NB4 (cell line): ENCODE measurements at regions not wholly inside any gene's neighbourhood (a gene's known extent, or its start where the extent isn't known, plus 50 kb on each side); places are given as distances from the start of the nearest gene placed in this dataset.

ENCODE experiments used
- DNase-seq: peaks from one replicate; pipeline ENCODE4 v3.0.0; 2010; ENCODE audit warnings: low read depth
- H3K4me3 ChIP-seq: one replicate; pipeline ENCODE4 v1.5.1; 2011; ENCODE audit warnings: mild to moderate bottlenecking, low read depth, low read length, moderate library complexity
- MYC ChIP-seq: IDR thresholded peaks from 2 replicates; pipeline ENCODE4 v1.6.1; 2011; ENCODE audit warnings: low read depth, low read length
- POLR2A ChIP-seq: IDR thresholded peaks from 2 replicates; pipeline ENCODE4 v1.6.1; 2011; ENCODE audit warnings: mild to moderate bottlenecking; ENCODE audit not compliant: insufficient read length; ENCODE audit errors: extremely low read depth
- TF ChIP-seq, protein P1 (sequence below): IDR thresholded peaks from 2 replicates; pipeline ENCODE4 v1.6.1; 2011; ENCODE audit warnings: low read depth, low read length
- TF ChIP-seq, protein P2 (sequence below): IDR thresholded peaks from one replicate; pipeline ENCODE4 v1.5.1; 2012; ENCODE audit warnings: low read depth, low read length

DNA sequence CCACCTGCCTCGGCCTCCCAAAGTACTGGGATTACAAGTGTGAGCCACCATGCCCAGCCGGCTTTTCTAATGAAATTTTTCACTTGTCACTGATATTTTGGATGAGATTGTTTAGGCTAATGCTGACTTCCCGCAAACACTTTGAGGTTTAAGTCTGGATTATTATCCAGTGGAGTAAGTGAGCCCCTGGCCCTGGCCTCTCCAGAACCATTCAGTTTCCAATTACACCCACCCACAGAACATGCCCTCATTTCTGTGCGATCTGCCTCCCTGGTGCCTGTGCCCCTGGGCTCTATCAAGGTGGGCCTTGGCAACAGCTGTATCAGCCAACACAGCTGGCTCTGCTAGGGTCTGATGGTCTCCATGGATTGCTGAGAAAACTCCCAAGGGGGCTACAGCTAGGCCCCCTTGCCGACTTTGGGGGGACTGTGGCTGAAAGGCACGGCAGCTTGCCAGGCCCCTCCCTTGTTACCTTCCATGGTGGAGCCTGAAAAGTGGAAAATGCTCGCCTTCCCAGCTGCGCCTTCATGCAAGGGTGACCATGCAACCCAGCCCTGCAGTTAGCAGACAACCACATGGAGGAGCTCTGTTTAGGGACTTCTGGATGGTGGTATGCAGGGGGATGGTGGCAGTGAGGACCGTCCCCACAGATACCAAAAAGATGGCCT is 288.9 kb downstream of the FAM43A start:
- TF ChIP-seq, protein P1, sequence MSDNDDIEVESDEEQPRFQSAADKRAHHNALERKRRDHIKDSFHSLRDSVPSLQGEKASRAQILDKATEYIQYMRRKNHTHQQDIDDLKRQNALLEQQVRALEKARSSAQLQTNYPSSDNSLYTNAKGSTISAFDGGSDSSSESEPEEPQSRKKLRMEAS = no peak
- TF ChIP-seq POLR2A (no peak), MYC (no peak)
- TF ChIP-seq, protein P2, sequence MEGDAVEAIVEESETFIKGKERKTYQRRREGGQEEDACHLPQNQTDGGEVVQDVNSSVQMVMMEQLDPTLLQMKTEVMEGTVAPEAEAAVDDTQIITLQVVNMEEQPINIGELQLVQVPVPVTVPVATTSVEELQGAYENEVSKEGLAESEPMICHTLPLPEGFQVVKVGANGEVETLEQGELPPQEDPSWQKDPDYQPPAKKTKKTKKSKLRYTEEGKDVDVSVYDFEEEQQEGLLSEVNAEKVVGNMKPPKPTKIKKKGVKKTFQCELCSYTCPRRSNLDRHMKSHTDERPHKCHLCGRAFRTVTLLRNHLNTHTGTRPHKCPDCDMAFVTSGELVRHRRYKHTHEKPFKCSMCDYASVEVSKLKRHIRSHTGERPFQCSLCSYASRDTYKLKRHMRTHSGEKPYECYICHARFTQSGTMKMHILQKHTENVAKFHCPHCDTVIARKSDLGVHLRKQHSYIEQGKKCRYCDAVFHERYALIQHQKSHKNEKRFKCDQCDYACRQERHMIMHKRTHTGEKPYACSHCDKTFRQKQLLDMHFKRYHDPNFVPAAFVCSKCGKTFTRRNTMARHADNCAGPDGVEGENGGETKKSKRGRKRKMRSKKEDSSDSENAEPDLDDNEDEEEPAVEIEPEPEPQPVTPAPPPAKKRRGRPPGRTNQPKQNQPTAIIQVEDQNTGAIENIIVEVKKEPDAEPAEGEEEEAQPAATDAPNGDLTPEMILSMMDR = no peak
- no peak overlapping the region for H3K4me3 ChIP-seq
- DNase-seq = no peak

DNA sequence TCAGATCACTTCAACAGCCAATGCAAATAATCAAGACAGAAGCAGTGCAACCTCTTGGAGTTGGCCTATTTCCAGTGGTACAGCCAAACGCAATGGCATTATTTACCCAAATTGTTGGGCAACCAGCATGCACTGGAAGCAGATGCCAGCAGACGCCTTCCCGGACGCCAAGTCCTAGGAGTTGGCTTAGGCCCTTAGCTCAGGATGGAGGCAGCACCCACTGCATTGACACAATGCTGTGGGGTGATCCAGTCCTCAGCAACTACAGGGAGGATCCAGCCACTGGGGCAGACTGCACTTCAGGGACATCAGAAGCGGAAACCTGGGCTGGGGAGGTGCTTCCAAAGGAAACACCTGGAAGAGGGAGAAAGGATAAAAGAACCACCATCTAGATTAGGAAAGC is 290.4 kb downstream of the FAM43A start:
- H3K4me3 ChIP-seq = no peak overlapping the region
- DNase-seq = no peak
- TF ChIP-seq, protein P1 = no peak
- TF ChIP-seq MYC (no peak), POLR2A (no peak)
- TF ChIP-seq, protein P2 = no peak

DNA sequence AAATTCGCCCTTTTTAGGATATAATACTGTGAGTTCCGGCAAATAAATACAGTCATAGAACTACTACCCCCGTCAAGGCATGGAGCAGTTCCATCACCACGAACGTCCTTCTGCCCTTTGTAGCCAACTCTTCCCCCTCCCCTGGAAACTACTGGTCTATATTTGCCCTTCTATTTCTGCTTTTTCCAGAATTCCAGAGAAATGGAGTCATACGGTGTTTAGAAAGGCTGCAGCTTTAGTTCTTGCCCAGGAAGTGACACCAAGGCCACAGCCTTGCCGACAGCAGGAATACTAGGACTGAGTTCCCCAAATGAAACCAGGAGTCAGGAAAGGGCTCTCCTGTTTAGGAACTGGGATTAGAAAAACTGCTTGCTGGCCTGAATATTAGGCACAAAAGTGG is 291.2 kb downstream of the FAM43A start:
- TF ChIP-seq POLR2A = no peak
- TF ChIP-seq, protein P2 = no peak
- TF ChIP-seq MYC = no peak
- TF ChIP-seq, protein P1 = no peak

DNA sequence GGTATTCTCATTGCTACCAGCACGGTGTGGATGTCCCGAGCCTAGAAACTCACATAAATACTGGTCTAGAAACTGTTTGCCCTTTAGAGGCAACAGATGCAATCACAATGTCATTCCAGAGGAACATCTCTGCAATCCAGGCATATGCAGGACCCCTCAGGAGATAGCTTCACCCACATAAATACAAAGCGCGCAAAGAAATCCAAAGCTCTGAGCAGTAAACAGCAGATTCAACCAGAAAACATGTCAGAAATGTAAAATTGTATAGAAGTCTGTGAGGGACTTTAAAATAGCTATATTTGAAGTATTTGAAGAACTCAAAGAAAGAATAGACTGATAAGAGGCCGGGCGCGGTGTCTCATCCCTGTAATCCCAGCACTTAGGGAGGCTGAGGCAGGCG is 291.7 kb downstream of the FAM43A start:
- TF ChIP-seq, protein P1 = no peak
- TF ChIP-seq MYC (no peak), POLR2A (no peak)
- TF ChIP-seq, protein P2 = no peak
- no peak for DNase-seq
- H3K4me3 ChIP-seq = no peak overlapping the region

More for the DNA sequence above, 291.2 kb downstream of the FAM43A start:
- DNase-seq = no peak
- H3K4me3 ChIP-seq = no peak overlapping the region

DNA sequence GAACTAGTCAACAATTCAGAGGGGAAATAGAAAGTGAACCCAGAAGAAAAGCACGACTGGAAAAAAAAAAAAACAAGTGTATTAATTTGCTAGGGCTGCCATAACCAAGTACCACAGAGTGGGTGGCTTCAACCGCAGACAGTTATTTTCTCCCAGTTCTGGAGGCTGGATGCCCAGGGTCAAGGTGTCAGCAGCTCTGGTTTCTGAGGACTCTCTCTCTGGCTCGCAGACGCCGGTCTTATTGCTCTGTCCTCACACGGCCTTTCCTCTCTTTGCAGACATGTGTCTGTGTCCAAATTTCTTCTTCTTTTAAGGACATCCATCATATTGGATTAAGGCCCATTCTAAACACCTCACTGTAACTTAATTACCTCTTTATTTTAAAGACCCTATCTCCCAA is 291.8 kb downstream of the XXYLT1 start:
- H3K4me3 ChIP-seq = no peak overlapping the region
- TF ChIP-seq MYC = no peak
- DNase-seq = no peak

DNA sequence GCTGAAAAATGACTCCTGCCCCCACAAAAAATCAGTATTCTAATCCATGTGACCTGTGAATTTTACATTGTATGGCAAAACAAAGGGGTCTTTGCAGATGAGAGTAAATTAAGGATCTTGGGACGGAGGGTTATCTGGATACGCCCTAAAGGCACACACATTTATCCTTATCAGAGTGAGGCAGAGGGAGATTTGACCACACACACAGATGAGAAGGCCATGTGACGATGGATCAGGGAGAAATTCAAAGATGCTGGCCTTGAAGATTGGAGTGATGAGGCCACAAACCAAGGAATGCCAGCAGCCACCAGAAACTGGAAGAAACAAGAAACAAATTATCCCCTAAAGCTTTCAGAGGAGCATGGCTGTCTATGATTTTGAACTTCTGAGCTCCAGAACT is 288.5 kb downstream of the XXYLT1 start:
- no peak overlapping the region for H3K4me3 ChIP-seq
- DNase-seq = no peak
- TF ChIP-seq, protein P2 = no peak
- TF ChIP-seq POLR2A (no peak), MYC (no peak)
